Neuronal stem cell (in vitro differentiated cells): ENCODE measurements at regions not wholly inside any gene's neighbourhood (a gene's known extent, or its start where the extent isn't known, plus 50 kb on each side); places are given as distances from the start of the nearest gene placed in this dataset.

Source experiments
- DNase-seq: peaks from one replicate; pipeline ENCODE4 v3.0.0-alpha.2; 2013; ENCODE audit warnings: low spot score
- H2AFZ ChIP-seq: one replicate; pipeline ENCODE4 v1.6.1; 2013; ENCODE audit warnings: mild to moderate bottlenecking, low read length, inconsistent platforms
- H2AK5ac ChIP-seq: 2 replicates; pipeline ENCODE4 v1.6.1; 2013; ENCODE audit warnings: low read depth, mild to moderate bottlenecking, inconsistent platforms, low read length, moderate library complexity, mixed read lengths
- H2BK120ac ChIP-seq: 2 replicates; pipeline ENCODE4 v1.6.1; 2013; ENCODE audit warnings: low read depth, mild to moderate bottlenecking, inconsistent platforms, low read length, moderate library complexity, mixed read lengths
- H2BK12ac ChIP-seq: one replicate; pipeline ENCODE4 v1.6.1; 2013; ENCODE audit warnings: low read length, inconsistent platforms
- H2BK15ac ChIP-seq: 2 replicates; pipeline ENCODE4 v1.6.1; 2013; ENCODE audit warnings: mild to moderate bottlenecking, low read length, inconsistent platforms, mixed read lengths
- H2BK5ac ChIP-seq: one replicate; pipeline ENCODE4 v1.6.1; 2013; ENCODE audit warnings: inconsistent platforms, mild to moderate bottlenecking, low read length, moderate library complexity
- H3K14ac ChIP-seq: one replicate; pipeline ENCODE4 v1.6.1; 2013; ENCODE audit warnings: low read length, inconsistent platforms
- H3K18ac ChIP-seq: 2 replicates; pipeline ENCODE4 v1.6.1; 2013; ENCODE audit warnings: low read length, inconsistent platforms
- H3K23ac ChIP-seq: 2 replicates; pipeline ENCODE4 v1.6.1; 2013; ENCODE audit warnings: low read depth, mild to moderate bottlenecking, mixed read lengths, low read length, inconsistent platforms; ENCODE audit not compliant: poor library complexity
- H3K27ac ChIP-seq: replicated peaks from 3 replicates; pipeline ENCODE4 v1.5.1; 2013; ENCODE audit warnings: low read length, inconsistent platforms
- H3K27me3 ChIP-seq, 3 experiments: 2 replicates each; pipeline ENCODE4 v1.6.1; 2013; ENCODE audit warnings: low read length in 3 of 3, mild to moderate bottlenecking in 2 of 3, inconsistent platforms in 1 of 3, low read depth in 1 of 3, mixed read lengths in 1 of 3, moderate library complexity in 1 of 3; ENCODE audit not compliant: control insufficient read depth in 3 of 3, insufficient read depth in 3 of 3
- H3K36me3 ChIP-seq, 2 donors: replicated peaks in 1 of 2; 2 replicates each; pipeline ENCODE4 v1.6.1; 2013; ENCODE audit warnings: low read length in 2 of 2; ENCODE audit not compliant: control insufficient read depth in 2 of 2, insufficient read depth in 2 of 2
- H3K4ac ChIP-seq: 2 replicates; pipeline ENCODE4 v1.6.1; 2013; ENCODE audit warnings: inconsistent platforms, mild to moderate bottlenecking, low read length, moderate library complexity
- H3K4me1 ChIP-seq, 2 donors: 1 replicate in 1 of 2; 2 replicates in 1 of 2; pipeline ENCODE4 v1.6.1; 2013; ENCODE audit warnings: low read length in 2 of 2, low read depth in 1 of 2; ENCODE audit not compliant: control insufficient read depth in 2 of 2, insufficient read depth in 1 of 2
- H3K4me2 ChIP-seq: one replicate; pipeline ENCODE4 v1.6.1; 2013; ENCODE audit warnings: mild to moderate bottlenecking, low read length, inconsistent platforms; ENCODE audit not compliant: insufficient read depth, poor library complexity, severe bottlenecking
- H3K4me3 ChIP-seq, 2 donors: 2 replicates each; pipeline ENCODE4 v1.5.1; 2013; ENCODE audit warnings: low read length in 2 of 2, mild to moderate bottlenecking in 2 of 2, inconsistent platforms in 1 of 2, moderate library complexity in 1 of 2
- H3K79me1 ChIP-seq: one replicate; pipeline ENCODE4 v1.6.1; 2013; ENCODE audit warnings: low read depth, mild to moderate bottlenecking, inconsistent platforms, low read length, moderate library complexity
- H3K9ac ChIP-seq: one replicate; pipeline ENCODE4 v1.6.1; 2013; ENCODE audit warnings: mild to moderate bottlenecking, low read depth, low read length, inconsistent platforms; ENCODE audit not compliant: poor library complexity
- H3K9me3 ChIP-seq, 2 donors: replicated peaks in 1 of 2; 2 replicates each; pipeline versions ENCODE3 to v1.6.1; 2013; ENCODE audit warnings: low read length in 2 of 2, mild to moderate bottlenecking in 2 of 2, inconsistent platforms in 1 of 2, low read depth in 1 of 2, mixed read lengths in 1 of 2, moderate library complexity in 1 of 2; ENCODE audit not compliant: control insufficient read depth in 2 of 2, insufficient read depth in 1 of 2
- H4K8ac ChIP-seq: one replicate; pipeline ENCODE4 v1.6.1; 2013; ENCODE audit warnings: low read depth, mild to moderate bottlenecking, inconsistent platforms, low read length, moderate library complexity
- H4K91ac ChIP-seq: one replicate; pipeline ENCODE4 v1.6.1; 2013; ENCODE audit warnings: low read length, low read depth, mild to moderate bottlenecking, inconsistent platforms; ENCODE audit not compliant: poor library complexity
- WGBS, 2 donors: extraction: QIAGEN DNeasy Blood & Tissue Kit; methylation state at CpG; one replicate each; pipeline ENCODE4 v1.1.7; 2013; ENCODE audit warnings: missing lambda C conversion rate in 2 of 2, mixed read lengths in 1 of 2; ENCODE audit not compliant: insufficient read length in 2 of 2, insufficient replicate concordance in 1 of 2; ENCODE audit errors: extremely low coverage in 2 of 2; 5-methylcytosine and 5-hydroxymethylcytosine counted together

DNA sequence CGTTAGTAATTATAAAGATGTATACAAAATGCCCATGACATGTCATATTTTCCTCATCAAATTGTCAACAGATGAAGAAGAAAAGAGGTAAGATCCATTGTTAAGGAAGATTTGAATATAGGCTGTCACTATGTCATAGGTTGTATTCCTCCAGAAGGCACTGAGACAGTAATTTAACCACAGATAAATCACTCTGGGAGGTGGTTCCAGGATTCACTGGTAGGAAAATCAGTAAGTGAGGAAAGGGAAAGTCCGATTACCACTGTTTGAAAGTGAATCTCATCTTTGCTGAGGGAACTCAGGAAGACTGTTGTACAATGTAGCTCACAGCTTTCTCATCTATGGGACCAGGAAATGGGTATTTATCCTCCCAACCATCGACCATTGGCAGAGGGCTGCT lies 152.8 kb upstream of the TMEFF2 start:
- Histone ChIP-seq H3K23ac (no peak overlapping the region), H3K79me1 (no peaks in the 10 kb centered on the region), H3K4me2 (no peak overlapping the region), H2AK5ac (no peak overlapping the region), H3K4ac (no peak overlapping the region), H4K91ac (no peak overlapping the region), H2BK12ac (no peak overlapping the region), H2BK120ac (no peak overlapping the region), H3K18ac (no peak overlapping the region), H3K14ac (no peak overlapping the region), H3K36me3 (no peaks in the 10 kb centered on the region), H3K4me3 (no peak overlapping the region), H2AFZ (peak overlapping the region; percentile 38), H3K27me3 (no peaks in the 10 kb centered on the region), H2BK15ac (no peak overlapping the region), H2BK5ac (no peak overlapping the region), H3K4me1 (no peaks in the 10 kb centered on the region), H3K9me3 (no peaks in the 10 kb centered on the region), H4K8ac (no peak overlapping the region), H3K9ac (no peak overlapping the region), H3K27ac (no peak overlapping the region)
- WGBS, 2 donors, result no CpG with 5 or more reads among the region's 3 CpGs
- DNase-seq, result no peak

GRCh38 chr2:192345287-192345686 lies 150.6 kb upstream of the TMEFF2 start:
- Histone ChIP-seq H3K4me2 (no peak overlapping the region), H3K18ac (no peak overlapping the region), H3K9me3 (no peaks in the 10 kb centered on the region), H2AFZ (no peak overlapping the region), H3K4me1 (no peaks in the 10 kb centered on the region), H3K4ac (no peak overlapping the region), H3K27ac (no peak overlapping the region), H3K14ac (no peak overlapping the region), H4K91ac (no peak overlapping the region), H3K27me3 (no peaks in the 10 kb centered on the region), H2BK5ac (no peak overlapping the region), H3K36me3 (no peaks in the 10 kb centered on the region), H3K9ac (no peak overlapping the region), H2AK5ac (no peak overlapping the region), H3K79me1 (no peaks in the 10 kb centered on the region), H3K4me3 (no peak overlapping the region), H2BK15ac (no peak overlapping the region), H2BK120ac (no peak overlapping the region), H4K8ac (no peak overlapping the region), H2BK12ac (no peak overlapping the region), H3K23ac (no peak overlapping the region)
- no peak for DNase-seq
- no CpG with 5 or more reads among the region's 2 CpGs for WGBS, 2 donors

GRCh38 chr2:192333642-192334041 lies 138.9 kb upstream of the TMEFF2 start:
- Histone ChIP-seq H2BK5ac (no peak overlapping the region), H4K91ac (no peak overlapping the region), H3K23ac (no peak overlapping the region), H3K27me3 (no peaks in the 10 kb centered on the region), H2AK5ac (no peak overlapping the region), H3K14ac (no peak overlapping the region), H3K4me3 (no peak overlapping the region), H3K27ac (no peak overlapping the region), H3K9me3 (no peaks in the 10 kb centered on the region), H3K4me2 (no peak overlapping the region), H3K18ac (no peak overlapping the region), H3K9ac (no peak overlapping the region), H2BK12ac (no peak overlapping the region), H2AFZ (no peak overlapping the region), H2BK15ac (no peak overlapping the region), H4K8ac (no peak overlapping the region), H3K4ac (no peak overlapping the region), H2BK120ac (no peak overlapping the region), H3K79me1 (no peaks in the 10 kb centered on the region), H3K4me1 (no peaks in the 10 kb centered on the region), H3K36me3 (no peaks in the 10 kb centered on the region)
- WGBS, 2 donors, result no CpG with 5 or more reads among the region's 6 CpGs
- no peak for DNase-seq

DNA sequence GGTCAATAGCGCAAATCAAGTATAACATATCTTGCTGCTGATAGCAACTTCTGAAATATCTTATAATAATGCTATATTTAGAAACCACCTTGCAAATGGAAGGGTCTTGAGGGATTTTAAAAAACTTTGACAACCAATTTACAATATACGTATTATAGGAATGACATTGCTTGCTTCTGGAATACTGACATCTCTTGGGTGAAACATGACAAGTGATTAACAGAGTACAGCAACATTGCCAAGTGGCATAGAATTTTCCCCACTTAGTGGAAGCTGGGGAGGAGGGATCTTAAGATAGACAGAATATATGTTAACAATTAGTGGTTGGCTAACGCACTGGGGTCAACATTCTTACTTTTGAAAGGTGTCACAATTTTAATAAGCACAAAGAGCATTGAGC lies 133.6 kb upstream of the TMEFF2 start:
- no CpG with 5 or more reads among the region's 3 CpGs for WGBS, 2 donors

More for the DNA sequence above, 133.6 kb upstream of the TMEFF2 start:
- Histone ChIP-seq H2AK5ac (no peak overlapping the region), H3K9me3 (no peaks in the 10 kb centered on the region), H3K79me1 (no peaks in the 10 kb centered on the region), H2BK15ac (no peak overlapping the region), H3K4me2 (no peak overlapping the region), H4K91ac (no peak overlapping the region), H3K4me3 (no peak overlapping the region), H3K9ac (no peak overlapping the region), H3K23ac (no peak overlapping the region), H3K14ac (no peak overlapping the region), H3K27ac (no peak overlapping the region), H3K36me3 (no peaks in the 10 kb centered on the region), H3K4ac (no peak overlapping the region), H2BK12ac (no peak overlapping the region), H2AFZ (no peak overlapping the region), H2BK5ac (no peak overlapping the region), H3K18ac (no peak overlapping the region), H2BK120ac (no peak overlapping the region), H4K8ac (no peak overlapping the region), H3K27me3 (no peaks in the 10 kb centered on the region), H3K4me1 (no peaks in the 10 kb centered on the region)
- DNase-seq, result no peak
